A549 (cell line): ENCODE measurements at regions not wholly inside any gene's neighbourhood (a gene's known extent, or its start where the extent isn't known, plus 50 kb on each side); places are given as distances from the start of the nearest gene placed in this dataset.

Experiments used
- CBX8 ChIP-seq: fragments of 200-600 bp; sonication (generic); IDR thresholded peaks from 2 replicates; pipeline ENCODE4 v1.6.1; 2016
- ESRRA ChIP-seq: fragments of 150-350 bp; IDR thresholded peaks from 2 replicates; pipeline ENCODE4 v1.6.1; 2014; ENCODE audit warnings: mild to moderate bottlenecking, low read length, borderline replicate concordance
- POLR2A ChIP-seq: IDR thresholded peaks from 2 replicates; pipeline ENCODE4 v1.6.1; 2012; ENCODE audit warnings: mild to moderate bottlenecking, low read length

GRCh38 chr17:55572139-55572538, 60.9 kb upstream of the SMIM36 start:
- TF ChIP-seq CBX8 (no peak), POLR2A (no peak), ESRRA (no peak)
